Suprapubic skin (tissue), 4 donors: ENCODE measurements at regions not wholly inside any gene's neighbourhood (a gene's known extent, or its start where the extent isn't known, plus 50 kb on each side); places are given as distances from the start of the nearest gene placed in this dataset.

Source experiments
- CTCF ChIP-seq, 2 donors: fragments of 200-600 bp in 1 of 2; fragments of 450-650 bp in 1 of 2; sonication (generic) in 1 of 2; IDR thresholded peaks; one replicate each; pipeline ENCODE4 v1.5.1; 2016 to 2019; ENCODE audit warnings: antibody characterized with exemption in 2 of 2, mild to moderate bottlenecking in 1 of 2, moderate library complexity in 1 of 2
- EP300 ChIP-seq: sonication (generic); formaldehyde crosslinking; IDR thresholded peaks from one replicate; pipeline ENCODE4 v1.6.1; 2017; ENCODE audit warnings: antibody characterized with exemption
- POLR2A ChIP-seq, 2 donors: fragments of 450-650 bp; IDR thresholded peaks; one replicate each; pipeline ENCODE4 v1.6.1; 2017; ENCODE audit warnings: antibody characterized with exemption in 2 of 2, mild to moderate bottlenecking in 2 of 2, moderate library complexity in 2 of 2
- POLR2AphosphoS5 ChIP-seq, 3 donors: sonication (generic); formaldehyde crosslinking; IDR thresholded peaks; one replicate each; pipeline ENCODE4 v1.6.1; 2017; ENCODE audit warnings: antibody characterized with exemption in 3 of 3

- TF ChIP-seq POLR2A (IDR thresholded peaks at IDR 0.05): no peak
- no peak for TF ChIP-seq CTCF (IDR thresholded peaks at IDR 0.05)
- TF ChIP-seq EP300: no peak
- TF ChIP-seq POLR2AphosphoS5 (IDR thresholded peaks at IDR 0.05): no peak
Measured at GRCh38 chr1:95793893-95794292, 559.9 kb downstream of the RWDD3 start.
